ENCODE measurements at regions not wholly inside any gene's neighbourhood (a gene's known extent, or its start where the extent isn't known, plus 50 kb on each side); places are given as distances from the start of the nearest gene placed in this dataset.
A peak's percentile ranks its signal among the peaks of the same experiment; 100 is the strongest.

GRCh38 chr7:26526265-26526587, 234.6 kb downstream of the SNX10 start:
- TF ChIP-seq FOXM1 (IDR thresholded peaks at IDR 0.05; ENCODE audit: low read depth) (no peak), NFIC (IDR thresholded peaks at IDR 0.05; ENCODE audit: borderline replicate concordance) (no peak), MEF2A (IDR thresholded peaks at IDR 0.05; ENCODE audit: borderline replicate concordance, low read depth) (no peak), SMC3 (IDR thresholded peaks at IDR 0.05; ENCODE audit: low read depth, low read length) (no peak), POLR2AphosphoS5 (IDR thresholded peaks at IDR 0.05; ENCODE audit: low read depth, low read length) (no peak), EZH2phosphoT487 (IDR thresholded peaks at IDR 0.05; ENCODE audit: borderline replicate concordance, low read depth) (no peak), YY1 (IDR thresholded peaks at IDR 0.05; ENCODE audit: low read depth) (no peak), MAX (IDR thresholded peaks at IDR 0.05; ENCODE audit: low read depth) (no peak), USF2 (IDR thresholded peaks at IDR 0.05; ENCODE audit: borderline replicate concordance, low read depth, low read length) (no peak), ELF1 (IDR thresholded peaks at IDR 0.05) (no peak), REST (IDR thresholded peaks at IDR 0.05; ENCODE audit: low read depth, low read length) (no peak), GATA2 (CRISPR knock-in tag; IDR thresholded peaks at IDR 0.05) (no peak)
- Histone ChIP-seq H3K9me2 (no peaks in the 10 kb centered on the region), H3K9me3 (no peaks in the 10 kb centered on the region), H3K79me2 (ENCODE audit: insufficient read depth) (no peaks in the 10 kb centered on the region), H3K9ac (no peak overlapping the region), H3K4me3 (ENCODE audit: low read depth in 2 of 2, low read length in 1 of 2) (no peak overlapping the region), H3K4me1 (ENCODE audit: control insufficient read depth in 1 of 2, insufficient read depth in 2 of 2, low read depth in 1 of 2, low read length in 1 of 2) (no peaks in the 10 kb centered on the region; a peak in 1 of 4 replicates), H3F3A (replicated peaks; ENCODE audit: insufficient read depth) (no peaks in the 10 kb centered on the region), H3K36me3 (replicated peaks in 1 of 2; ENCODE audit: control insufficient read depth in 1 of 2, insufficient read depth in 2 of 2, low read length in 1 of 2) (no peaks in the 10 kb centered on the region), H3K27me3 (ENCODE audit: insufficient read depth) (no peaks in the 10 kb centered on the region), H3K27ac (ENCODE audit: low read depth in 2 of 2, low read length in 1 of 2) (no peak overlapping the region), H4K20me1 (ENCODE audit: insufficient read depth) (no peaks in the 10 kb centered on the region), H3K4me2 (no peak overlapping the region), H2AFZ (ENCODE audit: low read depth) (no peak overlapping the region)
- ChIA-PET CTCF (interaction anchor here (1.0 to 1.8 kb wide), 3 partner anchors 25 to 156 kb away, joined by 3 to 6 read pairs (median 6); no protein-coding TSS in a partner anchor), POLR2A (no interaction called here)
- DNase-seq: no peak
- 22% methylated on average over 4 of the region's 4 CpGs for WGBS (ENCODE audit: low lambda C conversion rate)

GRCh38 chr7:26531926-26532325, 240.3 kb downstream of the SNX10 start:
- ChIA-PET CTCF (interaction anchor here (0.7 to 6.1 kb wide), 7 partner anchors 9 to 154 kb away, joined by 3 to 27 read pairs (median 4); no protein-coding TSS in a partner anchor), POLR2A (no interaction called here)
- no peaks in the 10 kb centered on the region for H3F3A ChIP-seq (replicated peaks; ENCODE audit: insufficient read depth)
- H4K20me1 ChIP-seq (ENCODE audit: insufficient read depth): no peaks in the 10 kb centered on the region
- no peaks in the 10 kb centered on the region for H3K9me3 ChIP-seq
- H3K9me2 ChIP-seq: no peaks in the 10 kb centered on the region
- TF ChIP-seq GABPA (IDR thresholded peaks at IDR 0.05; ENCODE audit: low read depth) (no peak), CTCF (IDR thresholded peaks at IDR 0.05) (no peak), CHD2 (IDR thresholded peaks at IDR 0.05; ENCODE audit: low read length, partially characterized antibody) (no peak), EP300 (IDR thresholded peaks at IDR 0.05; ENCODE audit: borderline replicate concordance in 1 of 2, low read depth in 1 of 2, low read length in 1 of 2) (no peak), NRF1 (IDR thresholded peaks at IDR 0.05; ENCODE audit: low read depth, low read length) (no peak)
- no peak overlapping the region for H3K9ac ChIP-seq
- no peaks in the 10 kb centered on the region for H3K79me2 ChIP-seq (ENCODE audit: insufficient read depth)
- H3K4me3 ChIP-seq (ENCODE audit: low read depth in 2 of 2, low read length in 1 of 2): no peak overlapping the region
- H2AFZ ChIP-seq (ENCODE audit: low read depth): no peak overlapping the region
- H3K4me1 ChIP-seq (ENCODE audit: control insufficient read depth in 1 of 2, insufficient read depth in 2 of 2, low read depth in 1 of 2, low read length in 1 of 2): peaks cover 0 to 24% of the 10 kb centered on the region in 2 experiments; a peak in 2 of 4 replicates
- no peaks in the 10 kb centered on the region for H3K36me3 ChIP-seq (replicated peaks in 1 of 2; ENCODE audit: control insufficient read depth in 1 of 2, insufficient read depth in 2 of 2, low read length in 1 of 2)
- no peak for DNase-seq
- H3K4me2 ChIP-seq: no peak overlapping the region
- 44% methylated on average over 1 of the region's 1 CpG for WGBS (ENCODE audit: low lambda C conversion rate)
- peak overlapping the region in 1 of 2 experiments; percentile 39; a peak in 1 of 4 replicates for H3K27ac ChIP-seq (ENCODE audit: low read depth in 2 of 2, low read length in 1 of 2)
- H3K27me3 ChIP-seq (ENCODE audit: insufficient read depth): no peaks in the 10 kb centered on the region

All from SK-N-SH (cell line).